NCI-H187 treated with DMSO at 0.1 percent for 48 hours (cell line): ENCODE measurements at regions not wholly inside any gene's neighbourhood (a gene's known extent, or its start where the extent isn't known, plus 50 kb on each side); places are given as distances from the start of the nearest gene placed in this dataset.
"Not testable (repeated sequence)": the region's sequence is repeated elsewhere in the genome, so short reads cannot be mapped to it uniquely, and the experiment has no call there.

Experiments
- DNase-seq: peaks from one replicate; lab custom pipeline; 2025; lab: John Stamatoyannopoulos, UW

- DNase-seq, result no peak
These were observed 206.8 kb upstream of the ZNF217 start for GRCh38 chr20:53800418-53800817.

- no peak for DNase-seq
These were observed 203.4 kb upstream of the ZNF217 start for GRCh38 chr20:53797085-53797484.

GRCh38 chr20:53795170-53795569, 201.5 kb upstream of the ZNF217 start:
- no peak for DNase-seq

- no peak for DNase-seq
These were observed 201.0 kb upstream of the ZNF217 start for GRCh38 chr20:53794529-53795115.

- no peak for DNase-seq
These were observed 200.2 kb upstream of the ZNF217 start for GRCh38 chr20:53793783-53794383.

GRCh38 chr20:53792946-53793536, 199.4 kb upstream of the ZNF217 start:
- no peak for DNase-seq

GRCh38 chr20:53789989-53790675, 196.5 kb upstream of the ZNF217 start:
- DNase-seq, result no peak

- no peak for DNase-seq
These were observed 194.8 kb upstream of the ZNF217 start for GRCh38 chr20:53788253-53789022.

- DNase-seq, result not testable (repeated sequence)
These were observed 193.9 kb upstream of the ZNF217 start for GRCh38 chr20:53787491-53787931.

- no peak for DNase-seq
These were observed 193.0 kb upstream of the ZNF217 start for GRCh38 chr20:53786445-53787267.

GRCh38 chr20:53786071-53786444, 192.4 kb upstream of the ZNF217 start:
- no peak for DNase-seq

- no peak for DNase-seq
These were observed 191.7 kb upstream of the ZNF217 start for GRCh38 chr20:53785320-53785719.

GRCh38 chr20:53783768-53784167, 190.1 kb upstream of the ZNF217 start:
- no peak for DNase-seq

GRCh38 chr20:53782612-53783246, 189.1 kb upstream of the ZNF217 start:
- no peak for DNase-seq

- DNase-seq, result no peak
These were observed 186.2 kb upstream of the ZNF217 start for GRCh38 chr20:53779822-53780221.

- no peak for DNase-seq
These were observed 185.1 kb upstream of the ZNF217 start for GRCh38 chr20:53778736-53779135.

GRCh38 chr20:53778041-53778516, 184.4 kb upstream of the ZNF217 start:
- no peak for DNase-seq

- not testable (repeated sequence) for DNase-seq
These were observed 183.8 kb upstream of the ZNF217 start for GRCh38 chr20:53777402-53777801.

GRCh38 chr20:53776858-53777257, 183.2 kb upstream of the ZNF217 start:
- no peak for DNase-seq

- no peak for DNase-seq
These were observed 181.0 kb upstream of the ZNF217 start for GRCh38 chr20:53774461-53775203.
